GM12872 (cell line): ENCODE measurements at regions not wholly inside any gene's neighbourhood (a gene's known extent, or its start where the extent isn't known, plus 50 kb on each side); places are given as distances from the start of the nearest gene placed in this dataset.

ENCODE experiments used
- TF ChIP-seq, protein P1 (sequence below): IDR thresholded peaks from 3 replicates; pipeline ENCODE4 v1.5.1; 2011; ENCODE audit warnings: low read depth, mild to moderate bottlenecking, low read length, moderate library complexity; ENCODE audit not compliant: insufficient read depth

DNA sequence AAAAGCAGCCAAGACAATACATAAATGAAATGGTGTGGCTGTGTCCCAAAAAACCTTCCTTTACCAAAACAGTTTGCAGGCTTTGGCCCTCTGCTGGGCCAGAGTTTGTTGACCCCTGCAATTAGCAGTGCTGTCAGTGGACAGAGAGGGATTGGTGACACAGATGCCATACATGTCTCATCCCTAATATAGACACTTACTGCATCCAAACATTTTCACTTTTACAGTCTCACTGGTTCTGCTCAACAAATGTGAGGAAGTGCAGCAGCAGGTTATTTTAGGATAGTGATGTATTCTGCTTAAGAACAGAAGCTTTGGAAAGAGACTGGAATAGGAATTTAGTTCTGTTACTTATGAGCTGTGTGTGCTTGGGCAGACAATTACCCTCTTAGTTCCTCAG lies 462.8 kb upstream of the LRRC7 start:
- TF ChIP-seq, protein P1, sequence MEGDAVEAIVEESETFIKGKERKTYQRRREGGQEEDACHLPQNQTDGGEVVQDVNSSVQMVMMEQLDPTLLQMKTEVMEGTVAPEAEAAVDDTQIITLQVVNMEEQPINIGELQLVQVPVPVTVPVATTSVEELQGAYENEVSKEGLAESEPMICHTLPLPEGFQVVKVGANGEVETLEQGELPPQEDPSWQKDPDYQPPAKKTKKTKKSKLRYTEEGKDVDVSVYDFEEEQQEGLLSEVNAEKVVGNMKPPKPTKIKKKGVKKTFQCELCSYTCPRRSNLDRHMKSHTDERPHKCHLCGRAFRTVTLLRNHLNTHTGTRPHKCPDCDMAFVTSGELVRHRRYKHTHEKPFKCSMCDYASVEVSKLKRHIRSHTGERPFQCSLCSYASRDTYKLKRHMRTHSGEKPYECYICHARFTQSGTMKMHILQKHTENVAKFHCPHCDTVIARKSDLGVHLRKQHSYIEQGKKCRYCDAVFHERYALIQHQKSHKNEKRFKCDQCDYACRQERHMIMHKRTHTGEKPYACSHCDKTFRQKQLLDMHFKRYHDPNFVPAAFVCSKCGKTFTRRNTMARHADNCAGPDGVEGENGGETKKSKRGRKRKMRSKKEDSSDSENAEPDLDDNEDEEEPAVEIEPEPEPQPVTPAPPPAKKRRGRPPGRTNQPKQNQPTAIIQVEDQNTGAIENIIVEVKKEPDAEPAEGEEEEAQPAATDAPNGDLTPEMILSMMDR = no peak

DNA sequence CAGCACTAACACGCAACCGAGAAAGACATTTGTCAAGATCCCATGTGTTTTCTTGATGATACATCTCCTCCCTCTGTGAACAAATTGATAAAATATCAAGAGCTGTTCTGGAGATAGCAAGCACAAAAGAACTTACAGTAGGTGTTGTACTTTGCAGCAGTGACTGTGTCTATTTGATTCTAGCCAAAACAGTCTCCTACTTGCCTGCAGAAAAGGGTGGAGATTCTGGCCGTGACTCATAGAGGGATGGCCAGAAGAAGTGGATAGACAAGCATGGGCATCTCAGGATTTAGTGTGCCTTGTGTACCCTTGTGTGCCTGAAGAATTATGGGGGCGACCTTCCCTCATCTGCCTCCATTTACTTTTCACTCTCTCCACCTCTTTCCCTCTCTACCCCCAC lies 458.4 kb upstream of the LRRC7 start:
- TF ChIP-seq, protein P1 = no peak

DNA sequence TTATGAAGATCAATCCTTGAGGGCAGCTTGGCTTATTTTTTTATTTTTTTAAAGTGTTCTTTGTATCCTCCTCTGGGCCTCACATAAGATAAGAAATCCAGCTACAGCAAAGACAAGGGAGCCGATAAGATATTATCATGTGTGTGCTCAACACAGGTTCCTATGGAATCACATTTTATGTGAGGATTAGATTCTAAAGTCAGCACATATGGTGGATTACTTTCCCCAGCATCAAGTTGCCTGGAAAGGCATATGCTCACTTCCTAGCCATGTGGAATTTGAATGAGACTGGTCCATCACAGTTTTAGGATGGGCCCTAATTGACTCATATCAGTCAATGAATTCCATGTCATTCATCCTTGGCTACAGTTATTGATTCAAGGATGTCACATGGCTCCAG lies 456.9 kb upstream of the LRRC7 start:
- TF ChIP-seq, protein P1 = no peak

DNA sequence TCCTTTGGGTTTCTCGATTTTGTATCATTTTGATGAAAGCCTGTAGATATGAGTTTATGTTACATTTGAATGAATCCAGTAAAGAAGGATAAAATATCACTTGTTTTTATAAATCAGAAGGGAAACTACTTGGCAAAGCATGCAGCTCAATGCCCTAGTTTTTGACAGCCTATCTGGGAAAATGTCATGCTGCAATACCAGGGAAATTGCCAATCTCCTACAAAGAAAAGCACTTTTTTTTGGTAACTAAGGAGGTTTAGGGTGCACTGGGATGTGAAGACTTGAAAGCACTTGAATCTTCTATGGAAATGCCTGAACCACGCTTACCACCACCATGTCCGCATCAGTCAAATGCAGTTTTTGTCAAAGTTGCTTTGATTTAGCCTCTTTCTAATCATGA lies 446.9 kb upstream of the LRRC7 start:
- TF ChIP-seq, protein P1 = no peak

DNA sequence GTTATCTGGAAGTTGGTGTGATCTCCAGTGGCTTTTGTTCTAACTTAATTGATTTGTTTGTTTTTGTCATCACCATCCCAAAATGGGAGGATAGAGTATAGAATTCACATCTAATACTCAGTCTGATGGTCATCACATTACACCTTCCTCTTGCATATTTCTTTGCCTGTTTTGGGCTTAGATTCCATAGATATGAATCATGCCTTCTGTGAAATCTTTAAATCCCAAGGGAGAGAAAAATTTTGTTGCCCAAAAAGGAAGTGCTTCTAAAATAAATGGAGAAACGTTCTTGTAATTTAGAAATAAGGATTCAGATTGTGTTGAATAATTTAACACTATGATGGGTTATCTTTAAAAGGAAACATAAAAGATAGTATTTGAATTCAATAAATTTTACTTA lies 446.0 kb upstream of the LRRC7 start:
- TF ChIP-seq, protein P1 = no peak

DNA sequence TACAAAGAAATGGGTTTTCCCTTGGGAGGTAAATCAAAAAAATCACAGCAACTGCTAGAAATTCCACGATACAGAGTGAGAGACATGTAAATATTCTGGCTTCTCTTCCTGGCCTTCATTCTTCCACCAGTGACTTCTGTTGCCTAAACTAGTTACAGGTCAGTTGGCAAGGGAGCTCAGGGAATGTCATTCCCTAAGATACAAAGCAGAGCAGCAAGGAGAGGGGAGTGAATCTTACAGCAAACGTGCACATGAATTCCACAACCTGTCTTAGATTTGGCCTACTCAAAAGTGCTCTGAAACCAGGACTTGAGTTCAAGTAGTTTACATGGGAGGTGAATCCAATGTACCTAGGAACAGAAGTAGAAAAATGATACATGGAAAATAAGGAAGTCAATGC lies 445.3 kb upstream of the LRRC7 start:
- TF ChIP-seq, protein P1 = no peak

DNA sequence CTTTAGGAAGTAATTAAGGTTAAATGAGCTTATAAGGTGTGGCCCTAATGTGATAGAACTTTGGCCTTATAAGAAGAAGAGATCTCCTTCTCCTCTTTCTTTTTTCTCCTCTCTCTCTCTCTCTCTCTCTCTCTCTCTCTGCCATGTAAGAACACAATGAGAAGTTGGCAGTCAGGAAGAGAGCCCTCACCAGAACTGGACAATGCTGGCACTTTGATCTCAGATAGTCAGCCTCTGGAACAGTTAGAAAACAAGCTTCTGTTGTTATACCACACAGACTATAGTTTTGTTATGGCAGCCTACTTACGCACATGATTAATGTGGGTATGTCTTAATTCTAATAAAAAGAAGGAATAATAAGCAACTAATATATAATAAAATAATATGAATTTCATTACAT lies 444.2 kb upstream of the LRRC7 start:
- TF ChIP-seq, protein P1 = no peak

DNA sequence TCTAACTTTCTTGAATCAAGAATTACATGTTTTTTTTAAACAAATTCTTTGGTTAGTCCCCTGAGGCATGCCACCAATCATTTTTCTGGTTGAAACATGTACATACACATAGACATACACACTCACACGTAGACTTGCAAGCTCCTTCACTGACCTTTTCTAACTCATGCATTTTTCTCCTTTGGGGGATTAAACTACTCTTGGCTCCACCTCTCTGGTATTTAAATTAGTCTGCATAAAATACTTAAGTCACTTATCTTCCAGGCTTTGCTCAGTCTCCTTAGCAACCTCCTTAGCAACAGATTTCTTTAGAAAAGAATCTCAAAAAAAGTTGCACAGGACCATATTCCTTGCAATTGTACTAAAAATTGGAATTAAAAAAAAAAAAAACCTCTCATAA lies 440.9 kb upstream of the LRRC7 start:
- TF ChIP-seq, protein P1 = no peak
